GM13977 (cell line): ENCODE measurements at regions not wholly inside any gene's neighbourhood (a gene's known extent, or its start where the extent isn't known, plus 50 kb on each side); places are given as distances from the start of the nearest gene placed in this dataset.

Experiments used
- DNase-seq: peaks from one replicate; pipeline ENCODE4 v3.0.0; 2012; ENCODE audit warnings: low spot score
- in situ Hi-C: fragments of 300-500 bp; cut with MboI; formaldehyde crosslinking; loops from one replicate; pipeline ENCODE4 v1.12.0; 2022; ENCODE audit warnings: low sequenced_read_pairs, low pct_unique_long_range_greater_than_20kb, mixed read lengths, inconsistent platforms; ENCODE audit not compliant: unreplicated experiment
- TF ChIP-seq, protein P1 (sequence below): IDR thresholded peaks from 2 replicates; pipeline ENCODE4 v1.5.1; 2012; ENCODE audit warnings: mild to moderate bottlenecking, control low read depth; ENCODE audit not compliant: insufficient read depth; ENCODE audit errors: extremely low read depth, missing control alignments

DNA sequence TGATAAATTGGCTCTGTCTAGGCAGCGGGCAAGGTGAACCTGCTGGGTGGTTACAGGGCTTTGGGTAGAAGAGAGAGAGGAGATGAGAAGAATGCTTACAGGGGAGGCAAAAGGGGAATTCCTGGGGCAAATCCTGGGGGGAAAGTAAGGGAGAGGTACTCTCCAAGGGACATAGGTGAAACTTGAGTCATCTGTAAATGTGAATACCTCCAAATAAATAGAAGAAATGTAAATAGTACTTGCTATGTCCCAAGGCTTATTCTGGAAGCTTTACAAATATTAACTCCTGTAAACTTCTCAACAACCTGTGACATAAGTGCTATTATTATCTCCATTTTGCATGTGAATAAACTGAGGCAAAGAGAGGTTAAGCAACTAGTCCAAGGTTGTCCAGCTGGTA lies 57.7 kb upstream of the CDK13 start:
- in situ Hi-C loops: loop anchor here (10.0 kb wide), 1 partner anchor 162 kb away; no protein-coding TSS in a partner anchor
- no peak for DNase-seq
- TF ChIP-seq, protein P1, sequence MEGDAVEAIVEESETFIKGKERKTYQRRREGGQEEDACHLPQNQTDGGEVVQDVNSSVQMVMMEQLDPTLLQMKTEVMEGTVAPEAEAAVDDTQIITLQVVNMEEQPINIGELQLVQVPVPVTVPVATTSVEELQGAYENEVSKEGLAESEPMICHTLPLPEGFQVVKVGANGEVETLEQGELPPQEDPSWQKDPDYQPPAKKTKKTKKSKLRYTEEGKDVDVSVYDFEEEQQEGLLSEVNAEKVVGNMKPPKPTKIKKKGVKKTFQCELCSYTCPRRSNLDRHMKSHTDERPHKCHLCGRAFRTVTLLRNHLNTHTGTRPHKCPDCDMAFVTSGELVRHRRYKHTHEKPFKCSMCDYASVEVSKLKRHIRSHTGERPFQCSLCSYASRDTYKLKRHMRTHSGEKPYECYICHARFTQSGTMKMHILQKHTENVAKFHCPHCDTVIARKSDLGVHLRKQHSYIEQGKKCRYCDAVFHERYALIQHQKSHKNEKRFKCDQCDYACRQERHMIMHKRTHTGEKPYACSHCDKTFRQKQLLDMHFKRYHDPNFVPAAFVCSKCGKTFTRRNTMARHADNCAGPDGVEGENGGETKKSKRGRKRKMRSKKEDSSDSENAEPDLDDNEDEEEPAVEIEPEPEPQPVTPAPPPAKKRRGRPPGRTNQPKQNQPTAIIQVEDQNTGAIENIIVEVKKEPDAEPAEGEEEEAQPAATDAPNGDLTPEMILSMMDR: no peak

DNA sequence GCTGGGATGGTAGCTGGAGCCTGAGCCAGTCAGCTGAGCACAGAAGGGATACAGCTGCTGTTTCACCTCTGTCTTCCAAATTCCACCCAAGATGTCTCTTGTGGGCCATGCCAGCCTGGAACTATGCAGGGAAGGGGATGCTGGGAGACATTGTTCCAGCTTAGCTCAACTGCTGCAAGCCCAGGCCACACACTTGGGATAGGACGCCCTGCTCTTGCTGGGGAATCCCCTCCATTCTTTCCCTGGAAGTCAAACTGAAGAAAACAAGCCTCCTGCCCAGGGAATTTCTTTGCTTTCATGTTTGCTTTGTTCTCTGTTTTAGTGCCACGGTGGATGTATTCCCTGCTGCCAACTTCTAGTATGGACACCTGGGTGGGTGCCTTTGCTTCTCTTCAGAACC lies 55.2 kb upstream of the CDK13 start:
- in situ Hi-C loops: loop anchor here (10.0 kb wide), 1 partner anchor 160 kb away; no protein-coding TSS in a partner anchor
- DNase-seq: no peak

DNA sequence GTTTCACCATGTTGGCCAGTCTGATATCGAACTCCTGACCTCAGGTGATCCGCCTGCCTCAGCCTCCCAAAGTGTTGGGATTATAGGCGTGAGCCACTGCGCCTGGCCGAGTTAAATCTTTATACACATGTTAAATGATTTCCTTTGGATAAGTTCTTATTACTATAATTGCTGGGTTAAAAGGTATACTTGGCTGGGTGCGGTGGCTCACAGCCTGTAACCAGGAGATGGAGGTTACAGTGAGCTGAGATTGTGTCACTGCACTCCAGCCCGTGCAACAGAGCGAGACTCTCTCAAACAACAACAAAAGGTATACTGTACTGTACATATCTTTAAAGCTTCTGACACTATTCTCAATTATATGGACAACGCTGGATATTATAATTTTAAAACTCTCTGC lies 53.2 kb upstream of the CDK13 start:
- in situ Hi-C loops: loop anchor here (10.0 kb wide), 1 partner anchor 158 kb away; no protein-coding TSS in a partner anchor
- TF ChIP-seq, protein P1: no peak
- DNase-seq: no peak

More for the DNA sequence above, 55.2 kb upstream of the CDK13 start:
- TF ChIP-seq, protein P1: no peak

DNA sequence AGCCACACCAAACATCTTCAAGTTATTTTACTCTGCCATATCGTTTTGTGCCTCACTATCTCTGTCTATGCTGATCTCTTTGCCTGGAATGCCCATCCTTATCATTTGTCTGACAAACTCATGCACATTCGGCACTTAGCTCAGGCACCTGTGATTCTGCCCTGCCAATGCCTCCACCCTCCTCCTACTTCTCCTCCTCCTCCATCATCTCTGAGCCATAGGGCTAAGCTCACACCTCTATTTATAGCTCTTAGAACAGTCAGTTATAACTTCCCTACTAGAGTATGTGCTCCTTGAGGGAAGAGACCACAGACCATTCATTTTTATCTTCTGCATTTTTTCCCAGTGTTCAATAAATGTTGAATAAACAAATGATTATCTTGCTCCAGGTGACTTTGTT lies 51.2 kb upstream of the CDK13 start:
- TF ChIP-seq, protein P1: no peak
- DNase-seq: no peak
- in situ Hi-C loops: loop anchor here (10.0 kb wide), 1 partner anchor 156 kb away; no protein-coding TSS in a partner anchor
